NCI-H2196 treated with DMSO at 0.1 percent for 48 hours (cell line): ENCODE measurements at regions not wholly inside any gene's neighbourhood (a gene's known extent, or its start where the extent isn't known, plus 50 kb on each side); places are given as distances from the start of the nearest gene placed in this dataset.

Experiments used
- DNase-seq: peaks from one replicate; lab custom pipeline; 2025; ENCODE audit not compliant: unreplicated experiment; lab: John Stamatoyannopoulos, UW

DNA sequence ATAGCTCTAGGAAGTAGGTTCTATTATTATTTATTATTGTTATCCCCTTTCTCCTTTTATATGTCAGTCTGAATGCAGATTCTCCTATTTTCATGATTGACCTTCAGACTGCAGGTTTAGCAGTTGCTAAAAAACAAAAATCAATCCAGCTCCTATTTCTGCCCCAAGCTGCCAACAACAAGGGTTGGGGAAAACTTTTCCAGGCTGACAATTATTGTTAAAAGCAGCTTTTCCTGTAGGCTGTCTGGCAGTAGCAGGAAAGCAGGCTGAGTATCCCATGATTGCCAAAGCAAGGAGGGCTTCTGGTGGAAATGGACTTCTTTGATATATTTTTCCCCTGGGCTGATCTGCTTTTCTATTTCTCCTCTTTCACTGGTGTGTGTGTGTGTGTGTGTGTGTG, 78.0 kb upstream of the CTLA4 start:
- no peak for DNase-seq

- DNase-seq: no peak
These were observed 77.3 kb upstream of the CTLA4 start for GRCh38 chr2:203790134-203790852.

DNA sequence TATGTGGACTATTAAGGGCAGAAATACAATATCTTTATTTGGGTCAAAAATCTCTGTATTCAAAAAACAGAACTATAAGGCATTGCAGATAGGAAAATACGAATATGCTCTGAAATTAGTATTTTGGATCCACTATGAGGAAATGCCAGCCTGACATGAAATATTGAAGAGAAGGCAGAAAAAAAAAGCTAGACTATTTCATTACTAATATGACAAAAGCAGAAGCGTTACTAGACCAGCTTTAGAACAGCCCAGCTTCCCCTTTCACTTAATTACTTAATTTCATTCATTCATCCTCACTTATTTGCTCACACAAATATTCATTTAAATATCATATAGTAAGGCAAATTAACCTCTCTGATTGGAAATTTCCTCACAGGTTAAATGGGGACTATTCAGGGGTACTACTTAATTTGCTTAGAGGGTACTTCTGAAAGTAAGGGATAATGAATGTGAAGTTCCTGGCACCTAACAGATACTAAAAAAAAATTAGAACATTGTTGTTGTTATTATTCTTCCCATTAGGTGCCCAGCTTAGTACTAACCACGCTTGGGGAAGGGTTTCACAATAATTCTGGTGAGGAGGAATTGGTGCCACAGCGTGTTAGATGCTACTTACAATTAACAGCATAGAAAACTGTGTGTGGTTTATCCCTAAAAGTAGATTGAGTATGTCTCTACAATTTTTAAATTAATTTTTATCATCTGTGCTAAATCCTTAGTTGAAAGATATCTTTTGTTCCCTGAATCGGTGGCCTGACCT, 71.1 kb upstream of the CTLA4 start:
- DNase-seq: no peak

- no peak for DNase-seq
These were observed 70.3 kb upstream of the CTLA4 start for GRCh38 chr2:203797276-203797675.

- no peak for DNase-seq
These were observed 69.9 kb upstream of the CTLA4 start for GRCh38 chr2:203797712-203798111.

DNA sequence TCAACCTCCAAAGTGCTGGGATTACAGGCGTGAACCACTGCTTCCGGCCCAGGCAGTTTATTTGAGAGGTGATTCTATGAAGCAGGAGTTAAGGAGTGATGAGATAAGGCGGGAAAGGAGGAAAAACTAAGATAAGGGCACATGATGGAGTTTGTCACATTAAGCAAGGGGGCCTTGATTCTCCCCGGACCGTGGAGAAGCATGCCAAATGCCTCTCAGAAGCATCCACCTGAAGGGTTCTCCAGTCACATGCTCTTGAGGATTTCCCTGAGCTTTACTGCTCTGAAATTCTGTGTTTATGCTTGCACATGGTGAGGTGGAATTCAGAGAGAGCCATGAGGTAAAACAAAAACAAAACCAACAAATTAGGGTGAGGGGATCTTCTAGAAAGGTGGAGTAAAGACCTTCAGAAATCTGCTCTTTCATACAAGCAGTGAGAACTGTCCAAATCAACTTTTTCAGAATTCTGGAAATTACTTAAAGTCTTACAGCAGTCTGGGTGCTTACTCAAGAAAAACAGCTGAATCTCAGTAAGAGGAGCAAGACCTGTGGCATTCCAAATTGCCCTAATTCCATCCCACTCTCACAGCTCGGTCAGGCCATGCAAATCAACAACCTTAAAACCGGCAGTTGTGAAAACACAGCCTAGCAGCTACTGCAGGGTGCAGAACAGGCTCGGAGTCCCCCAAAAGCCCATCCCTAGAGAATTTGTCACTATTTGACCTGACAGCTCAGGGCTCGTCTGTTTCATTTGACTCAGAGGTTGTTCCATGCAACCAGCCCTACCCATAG, 69.1 kb upstream of the CTLA4 start:
- no peak for DNase-seq

- no peak for DNase-seq
These were observed 67.7 kb upstream of the CTLA4 start for GRCh38 chr2:203799908-203800307.

GRCh38 chr2:203800783-203801182, 66.8 kb upstream of the CTLA4 start:
- no peak for DNase-seq

GRCh38 chr2:203802342-203803052, 65.1 kb upstream of the CTLA4 start:
- no peak for DNase-seq

DNA sequence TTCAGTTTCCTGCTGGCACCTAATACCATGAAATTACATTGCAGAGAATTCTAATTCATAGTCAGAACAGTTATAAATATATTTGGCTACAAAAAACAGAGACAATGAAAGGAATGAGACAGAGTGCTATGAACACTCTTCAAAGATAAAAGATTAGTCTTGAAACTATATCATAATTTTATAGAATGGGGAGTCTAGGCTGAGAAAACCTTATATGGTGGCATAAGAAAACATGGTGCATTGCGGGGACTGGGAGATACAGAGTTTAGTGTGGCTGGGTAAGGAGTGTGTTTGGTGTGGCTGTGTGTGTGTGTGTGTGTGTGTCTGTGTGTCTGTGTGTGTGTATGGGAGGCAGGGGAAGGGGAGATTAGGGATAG, 64.5 kb upstream of the CTLA4 start:
- no peak for DNase-seq

GRCh38 chr2:203804070-203804469, 63.5 kb upstream of the CTLA4 start:
- no peak for DNase-seq

- no peak for DNase-seq
These were observed 62.6 kb upstream of the CTLA4 start for GRCh38 chr2:203804764-203805485.

GRCh38 chr2:203805486-203805838, 62.1 kb upstream of the CTLA4 start:
- DNase-seq: no peak

- DNase-seq: no peak
These were observed 60.8 kb upstream of the CTLA4 start for GRCh38 chr2:203806761-203807160.

- DNase-seq: no peak
These were observed 59.4 kb upstream of the CTLA4 start for GRCh38 chr2:203808046-203808750.

DNA sequence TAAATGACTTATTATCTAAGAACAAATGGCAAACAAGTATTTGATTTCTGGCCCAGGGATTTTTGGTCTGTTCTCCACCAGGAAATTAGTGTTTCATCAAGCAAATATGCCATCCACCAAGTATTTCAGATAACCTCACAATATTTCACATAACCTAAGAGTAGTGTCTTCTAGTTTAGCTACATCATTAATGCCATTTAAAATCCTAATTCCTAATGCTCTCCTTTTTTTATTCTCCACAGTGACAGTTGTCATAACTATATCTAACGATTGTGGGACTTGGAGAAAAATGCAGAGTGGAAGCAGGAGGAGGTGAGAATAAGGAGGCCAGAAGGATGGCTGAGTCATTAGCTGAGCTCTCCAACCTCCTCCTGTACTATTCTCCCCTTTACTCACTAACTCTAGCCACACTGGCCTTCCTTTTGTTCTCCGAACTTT, 58.5 kb upstream of the CTLA4 start:
- no peak for DNase-seq

- no peak for DNase-seq
These were observed 57.5 kb upstream of the CTLA4 start for GRCh38 chr2:203809991-203810510.

DNA sequence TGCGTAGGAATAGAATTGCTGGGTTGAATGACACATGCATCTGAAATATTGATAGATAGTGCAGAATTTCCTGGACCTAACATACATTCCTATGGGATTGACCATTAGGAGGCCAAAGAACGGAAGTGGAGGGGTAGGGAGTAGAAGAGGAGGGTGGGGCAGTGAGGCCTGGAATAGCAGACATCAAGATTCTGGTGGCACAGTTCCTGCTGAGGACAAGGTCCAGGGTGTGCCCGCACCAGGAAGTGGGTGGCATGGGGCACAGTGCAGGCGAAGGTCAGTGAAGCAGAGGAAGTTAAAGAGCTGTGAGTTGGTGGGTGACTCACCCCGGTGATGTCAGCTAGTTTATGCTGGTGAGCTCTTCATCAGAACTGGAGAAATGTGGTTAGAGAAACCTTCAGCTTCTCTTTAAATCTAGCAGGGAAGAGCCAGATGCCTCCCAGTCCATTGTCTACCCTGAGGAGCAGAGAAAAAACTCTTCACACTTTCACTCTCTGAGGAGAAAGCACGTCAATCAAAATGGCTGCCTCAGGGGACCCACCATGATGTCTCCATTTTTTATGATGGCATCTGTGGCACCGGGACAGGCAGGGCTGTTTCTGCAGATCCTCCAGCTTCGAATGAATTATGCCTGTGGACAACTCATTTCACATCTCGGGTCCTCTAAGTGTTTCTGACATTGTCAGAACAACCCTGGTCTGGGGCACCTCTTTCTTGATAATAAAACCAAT, 55.9 kb upstream of the CTLA4 start:
- no peak for DNase-seq
